NCI-H2107 treated with DMSO at 0.1 percent for 48 hours (cell line): ENCODE measurements at regions not wholly inside any gene's neighbourhood (a gene's known extent, or its start where the extent isn't known, plus 50 kb on each side); places are given as distances from the start of the nearest gene placed in this dataset.
"Not testable (repeated sequence)": the region's sequence is repeated elsewhere in the genome, so short reads cannot be mapped to it uniquely, and the experiment has no call there.

ENCODE experiments used
- DNase-seq: peaks from one replicate; lab custom pipeline; 2025; ENCODE audit not compliant: unreplicated experiment; lab: John Stamatoyannopoulos, UW

- DNase-seq = no peak
Observed at GRCh38 chr16:65754820-65755691, 611.4 kb upstream of the CDH5 start.

- DNase-seq = no peak
Observed at GRCh38 chr16:65752522-65752844, 614.0 kb upstream of the CDH5 start.

GRCh38 chr16:65751622-65752521 is 614.6 kb upstream of the CDH5 start:
- DNase-seq = no peak

- no peak for DNase-seq
Observed at GRCh38 chr16:65749506-65749905, 617.0 kb upstream of the CDH5 start.

- no peak for DNase-seq
Observed at GRCh38 chr16:65746941-65747340, 619.5 kb upstream of the CDH5 start.

GRCh38 chr16:65745201-65745708 is 621.2 kb upstream of the CDH5 start:
- DNase-seq = no peak

GRCh38 chr16:65744401-65744800 is 622.1 kb upstream of the CDH5 start:
- DNase-seq = no peak

GRCh38 chr16:65743558-65743957 is 621.7 kb upstream of the CDH11 start:
- no peak for DNase-seq

- DNase-seq = no peak
Observed at GRCh38 chr16:65740711-65741110, 618.8 kb upstream of the CDH11 start.

GRCh38 chr16:65739518-65739917 is 617.7 kb upstream of the CDH11 start:
- DNase-seq = no peak

- DNase-seq = no peak
Observed at GRCh38 chr16:65737831-65738230, 616.0 kb upstream of the CDH11 start.

GRCh38 chr16:65735615-65736014 is 613.8 kb upstream of the CDH11 start:
- DNase-seq = not testable (repeated sequence)

- DNase-seq = no peak
Observed at GRCh38 chr16:65733721-65734120, 611.9 kb upstream of the CDH11 start.

- no peak for DNase-seq
Observed at GRCh38 chr16:65731833-65732232, 610.0 kb upstream of the CDH11 start.

GRCh38 chr16:65728652-65729051 is 606.8 kb upstream of the CDH11 start:
- DNase-seq = no peak

GRCh38 chr16:65728167-65728566 is 606.3 kb upstream of the CDH11 start:
- DNase-seq = no peak

- no peak for DNase-seq
Observed at GRCh38 chr16:65727534-65728137, 605.8 kb upstream of the CDH11 start.

GRCh38 chr16:65725156-65725845 is 603.4 kb upstream of the CDH11 start:
- DNase-seq = no peak

GRCh38 chr16:65722429-65722828 is 600.6 kb upstream of the CDH11 start:
- no peak for DNase-seq

GRCh38 chr16:65717846-65718245 is 596.0 kb upstream of the CDH11 start:
- no peak for DNase-seq
